Pancreas (tissue), 10 donors: ENCODE measurements at regions not wholly inside any gene's neighbourhood (a gene's known extent, or its start where the extent isn't known, plus 50 kb on each side); places are given as distances from the start of the nearest gene placed in this dataset.
"Not testable (repeated sequence)": the region's sequence is repeated elsewhere in the genome, so short reads cannot be mapped to it uniquely, and the experiment has no call there.

Experiments
- ATAC-seq, 4 donors: fragments of 200-7000 bp; cut with Tn5 transposase; one replicate each; pipeline versions ENCODE4 v1.8.0 to v1.9.1; 2020; ENCODE audit warnings: mild to moderate bottlenecking in 4 of 4, moderate library complexity in 4 of 4
- DNase-seq, 6 donors: peaks; one replicate each; pipeline ENCODE4 v3.0.0-alpha.2; 2020
- FAIRE-seq: peaks from 2 replicates; lab custom pipeline; 2012; peaks lifted over from hg19 to GRCh38; lab: Jason Lieb, UNC
- H3K27ac ChIP-seq, 4 donors: fragments of 200-600 bp; sonication (generic); 1 replicate in 3 of 4; 2 replicates in 1 of 4; pipeline versions ENCODE4 v1.5.0 to v1.8.0; 2020
- H3K27me3 ChIP-seq, 4 donors: fragments of 200-600 bp; one replicate each; pipeline ENCODE4 v1.8.0; 2021
- H3K36me3 ChIP-seq, 3 donors: fragments of 200-600 bp; sonication (generic) in 1 of 3; one replicate each; pipeline versions ENCODE4 v1.5.0 to v1.8.0; 2020 to 2021
- H3K4me1 ChIP-seq, 3 donors: fragments of 200-600 bp; one replicate each; pipeline ENCODE4 v1.8.0; 2021
- H3K4me3 ChIP-seq, 4 donors: fragments of 200-600 bp; sonication (generic) in 2 of 4; one replicate each; pipeline versions ENCODE4 v1.5.0 to v1.8.0; 2020 to 2021
- H3K9me3 ChIP-seq, 4 donors: fragments of 200-600 bp; one replicate each; pipeline ENCODE4 v1.8.0; 2021
- WGBS, 2 donors: extraction: QIAGEN DNeasy Blood & Tissue Kit; methylation state at CpG; one replicate each; pipeline ENCODE4 v1.1.7; 2013; 5-methylcytosine and 5-hydroxymethylcytosine counted together
- intact Hi-C, 3 donors: fragments of 100-400 bp; cut with DNase I; formaldehyde crosslinking; loops; one replicate each; pipeline versions ENCODE4 v1.11.1 to v1.14.2; 2022
- TF ChIP-seq, protein P1 (sequence below), 4 donors: fragments of 200-600 bp; sonication (generic) in 3 of 4; IDR thresholded peaks; one replicate each; pipeline versions ENCODE4 v1.5.0 to v1.8.0; 2021; ENCODE audit warnings: antibody characterized with exemption in 4 of 4
- donor health status: healthy with polysubstance abuse.
- donor health status: DM: no; HTN: no; CAD: no; lungs with moderate emphysema.
- donor health status: DM: no; HTN: no; CAD: no.
- donor health status: control.
- donor health status: control.
- donor health status: Bipolar disorder and iron deficiency.
- donor health status: DM: yes; HTN: yes; CAD: no.
- donor health status: DM: no; HTN: no; CAD: no.
- donor health status: DM: no; HTN: no; CAD: no.
- donor health status: DM: yes; HTN: yes; CAD: no.

DNA sequence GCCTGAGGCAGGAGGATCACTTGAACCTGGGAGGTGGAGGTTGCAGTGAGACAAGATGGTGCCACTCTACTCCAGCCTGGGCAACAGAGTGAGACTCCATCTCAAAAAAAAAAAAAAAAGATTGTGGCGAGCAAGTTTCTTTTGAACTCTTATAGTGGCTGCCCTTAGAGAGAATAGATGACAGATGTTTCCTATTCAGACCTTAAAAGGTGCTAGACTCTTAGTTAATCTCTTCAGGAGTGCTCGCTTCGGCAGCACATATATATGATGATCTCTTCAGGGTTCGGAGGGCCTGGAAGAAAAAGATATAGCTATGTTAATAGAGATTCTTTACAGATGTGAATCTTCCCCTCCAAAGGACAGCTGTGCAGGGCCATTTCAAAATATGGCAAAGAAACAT lies 73.1 kb upstream of the AMN1 start:
- H3K27me3 ChIP-seq = no peaks in the 10 kb centered on the region
- intact Hi-C loops = no loop called here
- 93 to 96% methylated on average over 4 of the region's 4 CpGs for WGBS, 2 donors
- H3K36me3 ChIP-seq = no peaks in the 10 kb centered on the region
- H3K4me3 ChIP-seq = no peak overlapping the region
- FAIRE-seq = no peak
- H3K4me1 ChIP-seq = no peaks in the 10 kb centered on the region
- no peak for DNase-seq
- H3K9me3 ChIP-seq = no peaks in the 10 kb centered on the region
- no peak for ATAC-seq
- no peak overlapping the region for H3K27ac ChIP-seq
- TF ChIP-seq, protein P1, sequence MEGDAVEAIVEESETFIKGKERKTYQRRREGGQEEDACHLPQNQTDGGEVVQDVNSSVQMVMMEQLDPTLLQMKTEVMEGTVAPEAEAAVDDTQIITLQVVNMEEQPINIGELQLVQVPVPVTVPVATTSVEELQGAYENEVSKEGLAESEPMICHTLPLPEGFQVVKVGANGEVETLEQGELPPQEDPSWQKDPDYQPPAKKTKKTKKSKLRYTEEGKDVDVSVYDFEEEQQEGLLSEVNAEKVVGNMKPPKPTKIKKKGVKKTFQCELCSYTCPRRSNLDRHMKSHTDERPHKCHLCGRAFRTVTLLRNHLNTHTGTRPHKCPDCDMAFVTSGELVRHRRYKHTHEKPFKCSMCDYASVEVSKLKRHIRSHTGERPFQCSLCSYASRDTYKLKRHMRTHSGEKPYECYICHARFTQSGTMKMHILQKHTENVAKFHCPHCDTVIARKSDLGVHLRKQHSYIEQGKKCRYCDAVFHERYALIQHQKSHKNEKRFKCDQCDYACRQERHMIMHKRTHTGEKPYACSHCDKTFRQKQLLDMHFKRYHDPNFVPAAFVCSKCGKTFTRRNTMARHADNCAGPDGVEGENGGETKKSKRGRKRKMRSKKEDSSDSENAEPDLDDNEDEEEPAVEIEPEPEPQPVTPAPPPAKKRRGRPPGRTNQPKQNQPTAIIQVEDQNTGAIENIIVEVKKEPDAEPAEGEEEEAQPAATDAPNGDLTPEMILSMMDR (IDR thresholded peaks at IDR 0.05) = no peak

DNA sequence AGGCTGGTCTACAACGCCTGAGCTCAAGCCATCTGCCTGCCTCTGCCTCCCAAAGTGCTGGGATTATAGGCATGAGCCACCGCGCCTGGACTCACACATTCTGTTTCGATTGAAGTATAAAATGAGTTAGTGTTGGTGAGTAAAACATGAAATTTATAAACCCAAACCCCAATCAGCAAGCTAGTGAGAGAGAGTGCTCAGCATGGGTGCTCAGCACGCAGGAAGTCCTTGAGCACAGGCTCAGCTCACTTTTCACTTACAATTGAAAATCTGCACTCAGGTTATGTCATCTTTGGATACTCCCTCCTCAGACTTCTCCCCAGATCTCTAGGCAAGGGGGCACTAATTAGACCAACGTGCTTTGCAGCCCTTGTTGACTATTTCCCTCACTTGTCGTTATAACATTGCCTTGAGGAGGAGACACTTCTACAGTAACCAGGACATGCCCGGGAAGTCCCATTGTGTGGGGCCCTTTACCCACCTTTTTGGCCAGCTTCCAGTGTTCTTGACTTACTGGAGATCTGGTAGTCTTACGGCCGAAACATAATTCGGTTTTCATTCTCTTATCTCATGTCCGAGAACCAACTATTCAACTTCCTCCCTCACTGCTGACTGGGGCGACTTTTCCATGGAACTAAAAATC lies 68.5 kb upstream of the AMN1 start:
- WGBS, 2 donors = 77 to 86% methylated on average over 13 of the region's 13 CpGs
- no peaks in the 10 kb centered on the region for H3K4me1 ChIP-seq
- ATAC-seq (no peak), FAIRE-seq (no peak), DNase-seq (no peak)
- no peaks in the 10 kb centered on the region for H3K36me3 ChIP-seq
- no peaks in the 10 kb centered on the region for H3K27me3 ChIP-seq
- no peak overlapping the region for H3K4me3 ChIP-seq
- H3K27ac ChIP-seq = no peak overlapping the region
- no peaks in the 10 kb centered on the region for H3K9me3 ChIP-seq
- intact Hi-C loops = no loop called here
- TF ChIP-seq, protein P1 (IDR thresholded peaks at IDR 0.05) = no peak

DNA sequence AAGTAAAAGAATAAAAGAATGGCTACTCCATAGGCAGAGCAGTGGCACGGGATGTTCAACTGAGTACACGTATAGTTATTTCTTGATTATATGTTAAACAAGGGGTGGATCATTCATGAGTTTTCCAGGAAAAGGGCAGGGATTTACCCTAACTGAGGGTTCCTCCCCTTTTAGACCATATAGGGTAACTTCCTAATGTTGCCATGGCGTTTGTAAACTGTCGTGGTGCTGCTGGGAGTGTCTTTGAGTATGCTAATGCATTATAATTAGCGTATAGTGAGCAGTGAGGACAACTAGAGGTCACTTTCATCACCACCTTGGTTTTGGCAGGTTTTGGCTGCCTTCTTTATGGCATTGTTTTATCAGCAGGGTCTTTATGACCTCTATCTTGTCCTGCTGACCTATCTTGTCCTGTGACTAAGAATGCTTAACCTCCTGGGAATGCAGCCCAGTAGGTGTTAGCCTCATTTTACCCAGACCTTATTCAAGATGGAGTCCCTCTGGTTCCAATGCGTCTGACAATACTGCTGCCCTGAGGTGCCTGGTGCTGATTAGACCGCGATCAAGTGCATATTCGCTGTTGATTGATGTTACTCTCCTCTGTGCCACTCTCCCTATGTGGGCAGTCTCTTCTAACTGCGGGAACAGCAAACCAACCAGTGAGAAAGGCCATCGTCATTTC lies 67.6 kb upstream of the AMN1 start:
- ATAC-seq (no peak), DNase-seq (no peak), FAIRE-seq (no peak)
- H3K36me3 ChIP-seq = no peaks in the 10 kb centered on the region
- TF ChIP-seq, protein P1 (IDR thresholded peaks at IDR 0.05) = no peak
- H3K27me3 ChIP-seq = no peaks in the 10 kb centered on the region
- H3K4me3 ChIP-seq = no peak overlapping the region
- WGBS, 2 donors = 89 to 92% methylated on average over 11 of the region's 11 CpGs
- no peaks in the 10 kb centered on the region for H3K9me3 ChIP-seq
- intact Hi-C loops = no loop called here
- H3K4me1 ChIP-seq = no peaks in the 10 kb centered on the region
- H3K27ac ChIP-seq = no peak overlapping the region

DNA sequence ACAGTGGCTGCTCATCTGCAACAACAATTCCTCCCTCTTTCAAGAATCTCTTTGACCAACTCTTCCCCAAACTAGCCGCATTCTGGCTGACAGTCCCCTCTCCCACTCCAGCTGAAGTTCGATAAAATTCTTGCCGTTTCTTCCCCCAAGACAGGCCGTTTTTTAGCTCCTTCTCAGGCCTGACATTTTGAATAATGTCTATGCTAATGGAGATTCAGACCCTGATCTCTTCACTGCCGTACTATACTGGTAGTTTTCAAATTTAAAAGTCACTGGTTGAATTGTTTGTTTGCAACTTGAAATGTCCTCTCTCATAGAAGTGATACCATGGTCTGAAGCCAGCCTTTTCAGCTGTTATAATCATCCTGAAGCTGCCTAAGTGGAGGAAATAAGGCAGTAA lies 65.9 kb upstream of the AMN1 start:
- ATAC-seq (no peak), FAIRE-seq (no peak), DNase-seq (no peak)
- Histone ChIP-seq H3K4me3 (no peak overlapping the region), H3K27ac (no peak overlapping the region), H3K36me3 (no peaks in the 10 kb centered on the region), H3K27me3 (no peaks in the 10 kb centered on the region), H3K4me1 (no peaks in the 10 kb centered on the region), H3K9me3 (no peaks in the 10 kb centered on the region)
- TF ChIP-seq, protein P1 (IDR thresholded peaks at IDR 0.05) = no peak
- WGBS, 2 donors = 34 to 35% methylated on average over 5 of the region's 5 CpGs
- intact Hi-C loops = no loop called here

DNA sequence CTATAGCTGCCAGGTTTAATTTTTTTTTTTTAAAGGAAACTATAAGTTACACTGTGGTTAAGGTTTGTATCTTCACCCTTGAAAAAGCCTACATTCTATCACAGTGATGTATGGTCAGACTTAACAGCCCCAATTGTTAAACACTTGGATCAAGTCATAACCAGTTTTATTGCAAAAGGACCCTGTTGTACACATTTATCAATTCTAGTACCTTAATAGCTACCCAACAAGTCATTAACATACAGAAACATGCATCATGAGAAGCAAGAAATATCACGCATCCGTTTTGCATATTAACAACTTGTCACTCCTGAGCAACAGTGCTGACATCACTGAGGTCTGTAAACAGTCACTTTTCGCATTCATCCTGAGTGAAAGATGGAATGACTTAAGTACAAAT lies 62.4 kb upstream of the AMN1 start:
- H3K9me3 ChIP-seq, intact Hi-C loops, DNase-seq, H3K4me1 ChIP-seq, H3K4me3 ChIP-seq, ATAC-seq, H3K27me3 ChIP-seq, H3K27ac ChIP-seq, H3K36me3 ChIP-seq, FAIRE-seq: not testable (repeated sequence)
- 76 to 86% methylated on average over 3 of the region's 3 CpGs for WGBS, 2 donors
